PC-3 (cell line): ENCODE measurements at regions not wholly inside any gene's neighbourhood (a gene's known extent, or its start where the extent isn't known, plus 50 kb on each side); places are given as distances from the start of the nearest gene placed in this dataset.

ENCODE experiments used
- CTCF ChIP-seq: fragments of 300-600 bp; sonication (generic); conservative IDR thresholded peaks from 2 replicates; pipeline ENCODE4 v1.5.1; 2017; ENCODE audit warnings: antibody characterized with exemption, low read depth, mild to moderate bottlenecking, low read length
- EZH2 ChIP-seq: fragments of 300-600 bp; sonication (generic); IDR thresholded peaks from one replicate; pipeline ENCODE4 v1.6.1; 2017; ENCODE audit warnings: antibody characterized with exemption, mild to moderate bottlenecking, low read length; ENCODE audit not compliant: unreplicated experiment

GRCh38 chr3:65098400-65098799 is 410.6 kb upstream of the ADAMTS9 start:
- TF ChIP-seq CTCF (no peak), EZH2 (no peak)
